Astrocyte of the spinal cord (primary cell): ENCODE measurements at regions not wholly inside any gene's neighbourhood (a gene's known extent, or its start where the extent isn't known, plus 50 kb on each side); places are given as distances from the start of the nearest gene placed in this dataset.

Experiments used
- DNase-seq: peaks from one replicate; pipeline ENCODE4 v3.0.0; 2011; ENCODE audit warnings: low read depth, low spot score
- H3K4me3 ChIP-seq: 2 replicates; pipeline ENCODE4 v1.5.1; 2011; ENCODE audit warnings: low read depth, mild to moderate bottlenecking, low read length, moderate library complexity
- in situ Hi-C: cut with HindIII; loops from 2 replicates; pipeline ENCODE4 v1.10.0; 2017; ENCODE audit warnings: low sequenced_read_pairs
- TF ChIP-seq, protein P1 (sequence below): IDR thresholded peaks from 2 replicates; pipeline ENCODE4 v1.5.1; 2012; ENCODE audit warnings: low read depth, mild to moderate bottlenecking, low read length, inconsistent platforms

DNA sequence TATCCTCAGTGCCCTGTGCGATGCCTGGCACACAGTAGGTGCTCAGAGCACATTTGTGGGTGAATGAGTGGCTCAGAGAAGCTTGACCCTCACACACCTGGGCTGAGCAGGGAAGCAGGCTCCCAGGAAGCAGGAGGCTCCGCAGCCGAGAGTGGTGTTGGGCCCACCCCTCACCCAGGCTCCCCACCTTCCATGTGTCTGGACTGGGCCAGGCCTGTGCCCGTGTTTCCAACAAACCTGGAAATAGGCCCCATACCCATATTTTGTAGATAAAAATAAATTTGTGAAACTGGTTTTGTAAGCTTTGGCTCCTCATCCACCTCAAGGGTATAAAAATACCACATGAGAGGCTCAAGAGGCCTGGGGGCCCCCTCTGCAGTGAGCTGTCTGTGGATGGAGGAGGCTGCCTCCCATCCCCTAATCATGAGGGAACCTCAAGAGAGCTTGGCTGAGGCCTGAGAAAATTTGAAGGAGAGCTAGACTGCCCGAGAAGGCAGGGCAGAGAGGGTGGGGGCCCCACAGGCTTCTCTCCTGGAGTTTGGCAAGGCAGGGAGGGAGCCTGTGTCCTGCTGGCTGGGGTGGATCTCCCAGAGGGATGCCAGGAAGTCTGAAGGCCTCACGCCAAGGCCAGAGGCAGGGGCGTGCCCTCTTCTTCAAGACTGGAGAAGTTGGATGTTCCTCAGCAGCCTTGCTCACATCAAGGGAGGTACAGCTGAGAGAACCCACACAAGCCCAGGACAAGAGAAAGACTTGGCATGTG lies 147.0 kb upstream of the NECTIN1 start:
- no peak for DNase-seq
- no peak overlapping the region for H3K4me3 ChIP-seq
- TF ChIP-seq, protein P1, sequence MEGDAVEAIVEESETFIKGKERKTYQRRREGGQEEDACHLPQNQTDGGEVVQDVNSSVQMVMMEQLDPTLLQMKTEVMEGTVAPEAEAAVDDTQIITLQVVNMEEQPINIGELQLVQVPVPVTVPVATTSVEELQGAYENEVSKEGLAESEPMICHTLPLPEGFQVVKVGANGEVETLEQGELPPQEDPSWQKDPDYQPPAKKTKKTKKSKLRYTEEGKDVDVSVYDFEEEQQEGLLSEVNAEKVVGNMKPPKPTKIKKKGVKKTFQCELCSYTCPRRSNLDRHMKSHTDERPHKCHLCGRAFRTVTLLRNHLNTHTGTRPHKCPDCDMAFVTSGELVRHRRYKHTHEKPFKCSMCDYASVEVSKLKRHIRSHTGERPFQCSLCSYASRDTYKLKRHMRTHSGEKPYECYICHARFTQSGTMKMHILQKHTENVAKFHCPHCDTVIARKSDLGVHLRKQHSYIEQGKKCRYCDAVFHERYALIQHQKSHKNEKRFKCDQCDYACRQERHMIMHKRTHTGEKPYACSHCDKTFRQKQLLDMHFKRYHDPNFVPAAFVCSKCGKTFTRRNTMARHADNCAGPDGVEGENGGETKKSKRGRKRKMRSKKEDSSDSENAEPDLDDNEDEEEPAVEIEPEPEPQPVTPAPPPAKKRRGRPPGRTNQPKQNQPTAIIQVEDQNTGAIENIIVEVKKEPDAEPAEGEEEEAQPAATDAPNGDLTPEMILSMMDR: no peak
- in situ Hi-C loops: no loop called here

DNA sequence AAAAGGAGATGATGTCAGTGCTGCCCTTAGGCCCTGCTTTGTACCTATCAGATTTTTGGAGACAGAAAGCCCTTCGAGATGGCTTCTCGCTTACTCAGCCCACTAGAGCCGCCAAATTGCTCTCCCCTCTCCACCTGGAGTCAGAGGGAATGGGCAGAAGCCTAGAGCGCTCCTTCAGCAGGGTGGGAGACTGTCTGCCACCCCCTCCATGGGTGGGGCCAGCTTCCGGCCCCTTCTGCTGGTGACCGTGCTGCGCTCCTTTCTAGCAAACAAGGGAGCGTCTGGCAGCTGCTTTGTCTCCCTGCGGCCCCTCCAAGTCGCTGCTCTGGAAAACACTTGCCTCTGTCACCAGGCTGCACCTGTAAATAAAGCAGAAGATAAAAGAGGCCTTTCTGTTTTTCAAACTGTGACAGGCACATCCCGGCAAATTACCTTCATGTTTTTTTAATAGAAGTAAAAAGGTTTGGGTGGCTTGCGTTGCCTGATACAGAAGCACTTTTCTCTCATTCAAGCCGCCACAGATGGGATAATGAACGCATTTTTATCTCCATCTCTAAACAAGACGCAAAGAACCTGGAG lies 145.7 kb upstream of the NECTIN1 start:
- TF ChIP-seq, protein P1: no peak
- H3K4me3 ChIP-seq: no peak overlapping the region
- in situ Hi-C loops: no loop called here
- no peak for DNase-seq

DNA sequence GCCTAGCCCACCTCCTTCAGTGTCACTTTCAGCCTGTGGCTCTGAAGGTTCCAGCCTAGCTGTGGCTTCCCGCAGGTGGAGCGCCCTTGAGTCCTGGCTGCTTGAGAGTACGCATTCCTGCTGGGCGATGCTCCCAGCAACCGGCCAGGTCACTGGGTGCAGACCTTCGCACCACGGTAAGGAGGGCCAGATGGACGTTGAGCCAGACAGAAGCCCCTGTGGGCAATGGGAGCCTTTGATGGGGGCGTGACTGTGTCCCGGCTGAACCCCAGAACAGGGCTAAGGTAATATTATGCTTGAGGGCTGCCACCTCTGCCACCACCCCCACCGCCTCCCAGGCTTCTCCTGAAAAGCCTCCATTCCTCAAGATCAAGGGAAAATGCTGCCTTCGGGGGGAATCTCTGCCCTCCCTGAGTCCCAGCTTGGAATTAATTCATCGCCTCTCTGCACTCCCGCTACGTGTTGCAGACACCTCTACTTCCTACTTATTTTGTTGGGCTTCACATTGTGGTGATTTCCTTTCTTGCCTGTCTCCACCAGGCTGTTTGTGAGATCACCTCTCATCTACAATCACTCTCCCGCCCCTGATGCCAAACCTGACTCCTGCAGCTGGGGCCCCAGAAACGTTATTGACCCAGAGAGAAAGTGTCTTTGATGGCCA lies 144.9 kb upstream of the NECTIN1 start:
- H3K4me3 ChIP-seq: no peak overlapping the region
- DNase-seq: no peak
- TF ChIP-seq, protein P1: no peak
- in situ Hi-C loops: no loop called here

DNA sequence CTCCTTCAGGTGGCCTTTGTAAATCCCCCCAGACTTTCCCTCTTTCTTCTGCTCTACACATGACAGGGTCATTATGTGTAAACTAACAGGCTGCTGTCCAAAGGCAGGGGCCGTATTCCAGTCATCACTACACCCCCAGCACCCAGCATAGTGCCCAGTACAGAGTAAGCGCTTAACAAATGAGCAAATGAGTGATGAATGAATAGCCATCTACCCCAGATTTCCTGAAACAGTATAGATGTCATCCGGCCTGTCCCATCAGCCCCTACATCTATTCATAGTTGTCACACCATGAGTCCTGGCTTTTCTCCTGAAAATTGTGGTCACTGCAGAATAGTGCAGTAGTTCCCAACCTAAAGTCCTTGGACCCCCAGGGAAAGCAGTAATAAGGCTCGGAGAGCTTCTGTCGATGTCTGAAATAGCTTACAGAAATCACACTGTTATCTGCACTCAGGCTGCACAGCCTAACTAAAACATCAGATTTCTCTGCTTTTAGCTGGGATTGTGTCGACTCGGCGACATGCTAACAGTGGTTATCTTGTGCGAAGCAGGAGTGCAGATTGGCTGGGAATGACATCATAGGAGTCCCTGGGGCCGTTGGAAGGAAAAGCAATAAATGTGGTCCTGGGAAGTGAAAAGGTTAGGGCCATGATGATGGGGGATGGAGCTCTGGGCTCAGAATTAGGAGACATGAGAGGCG lies 143.8 kb upstream of the NECTIN1 start:
- TF ChIP-seq, protein P1: no peak
- DNase-seq: no peak
- no peak overlapping the region for H3K4me3 ChIP-seq
- in situ Hi-C loops: no loop called here

DNA sequence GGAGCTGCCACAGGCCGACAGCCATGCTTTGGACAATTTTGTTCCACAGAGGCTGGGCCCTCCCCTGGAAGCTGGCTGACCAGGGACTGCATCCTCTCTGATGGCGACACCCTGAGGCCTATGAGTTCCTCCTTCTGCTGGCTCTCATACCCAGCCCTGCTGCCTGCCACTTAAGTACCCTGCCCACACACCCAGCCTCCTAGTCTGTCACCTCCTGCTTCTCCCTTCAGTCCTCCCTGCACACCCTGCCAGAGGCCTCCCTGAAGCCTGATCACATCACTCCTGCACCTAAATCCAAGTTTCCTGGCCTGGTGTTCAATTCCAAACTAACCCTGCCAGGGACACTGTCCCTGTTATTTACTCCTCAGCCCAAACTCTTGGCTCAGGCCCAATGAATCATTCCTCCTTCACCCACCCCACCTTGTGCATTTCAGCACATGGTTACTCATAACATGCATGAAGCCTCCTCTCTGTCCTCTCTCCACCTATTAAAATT lies 136.7 kb upstream of the NECTIN1 start:
- in situ Hi-C loops: no loop called here
- no peak overlapping the region for H3K4me3 ChIP-seq
- DNase-seq: no peak
- TF ChIP-seq, protein P1: no peak

DNA sequence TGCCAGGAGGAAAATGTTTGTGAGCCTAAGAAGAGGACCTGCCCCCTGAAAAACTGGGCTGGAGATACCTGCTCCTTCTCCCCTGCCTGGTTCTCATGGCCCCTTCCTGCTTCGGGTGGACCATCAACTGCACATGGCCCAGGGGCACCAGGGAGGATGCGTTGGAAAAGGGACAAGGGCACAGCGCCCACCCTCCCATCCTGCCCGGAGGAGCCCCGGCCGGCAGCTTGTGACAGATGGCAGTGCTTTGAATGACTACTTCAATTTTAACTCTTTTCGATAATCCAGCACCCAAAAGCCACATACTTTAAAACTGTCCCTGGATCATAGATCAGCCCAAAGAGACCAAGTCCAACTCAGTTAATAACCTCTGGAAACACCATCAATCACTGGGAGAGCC lies 135.8 kb upstream of the NECTIN1 start:
- in situ Hi-C loops: no loop called here
- DNase-seq: no peak
- H3K4me3 ChIP-seq: no peak overlapping the region
- TF ChIP-seq, protein P1: no peak
